ENCODE measurements at regions not wholly inside any gene's neighbourhood (a gene's known extent, or its start where the extent isn't known, plus 50 kb on each side); places are given as distances from the start of the nearest gene placed in this dataset.
"Not testable (repeated sequence)": the region's sequence is repeated elsewhere in the genome, so short reads cannot be mapped to it uniquely, and the experiment has no call there.

DNA sequence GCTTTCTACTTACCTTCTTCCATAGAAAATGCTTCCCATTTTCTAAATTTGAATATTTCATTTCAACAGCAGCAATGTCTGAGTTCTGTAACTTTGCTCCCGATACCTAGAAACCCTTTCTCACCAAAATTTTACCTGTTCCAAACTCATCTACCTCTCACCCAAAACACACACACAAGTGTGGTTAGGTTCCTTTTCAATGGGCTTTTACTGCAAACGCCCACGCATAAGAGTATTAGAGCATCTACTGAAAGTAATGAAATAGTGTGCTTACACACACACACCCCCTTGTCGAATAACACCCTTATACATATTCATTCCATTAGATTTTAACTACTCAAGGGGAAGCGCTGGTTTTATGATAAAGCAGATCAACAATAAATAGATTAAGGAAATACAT lies 610.3 kb upstream of the AADAT start:
- no peak overlapping the region for H3K27ac ChIP-seq
- TF ChIP-seq CTCF (conservative IDR thresholded peaks at IDR 0.05), result no peak

DNA sequence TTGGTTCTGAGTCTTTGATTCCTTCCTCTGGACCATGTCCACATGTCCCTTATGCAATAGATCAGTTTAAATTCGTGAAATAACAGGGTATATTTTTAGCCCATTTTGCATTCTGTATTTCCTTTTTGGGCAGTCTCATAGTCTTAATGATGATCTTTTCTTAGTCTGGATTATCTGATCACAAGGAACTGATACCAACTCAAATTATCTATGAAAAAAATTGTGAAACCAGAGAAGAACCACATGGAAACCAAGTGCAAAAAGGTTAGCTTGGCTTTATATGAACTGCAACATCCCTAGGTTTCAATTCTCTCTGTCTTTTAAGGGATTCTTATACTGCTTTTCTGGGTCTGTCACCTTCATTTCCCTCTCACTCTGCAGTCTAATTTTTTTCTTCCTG lies 608.6 kb upstream of the AADAT start:
- no peak for TF ChIP-seq CTCF (conservative IDR thresholded peaks at IDR 0.05)
- no peak overlapping the region for H3K27ac ChIP-seq

- H3K27ac ChIP-seq, result no peak overlapping the region
- TF ChIP-seq CTCF (conservative IDR thresholded peaks at IDR 0.05), result no peak
These were observed 608.1 kb upstream of the AADAT start for GRCh38 chr4:170697845-170698244.

DNA sequence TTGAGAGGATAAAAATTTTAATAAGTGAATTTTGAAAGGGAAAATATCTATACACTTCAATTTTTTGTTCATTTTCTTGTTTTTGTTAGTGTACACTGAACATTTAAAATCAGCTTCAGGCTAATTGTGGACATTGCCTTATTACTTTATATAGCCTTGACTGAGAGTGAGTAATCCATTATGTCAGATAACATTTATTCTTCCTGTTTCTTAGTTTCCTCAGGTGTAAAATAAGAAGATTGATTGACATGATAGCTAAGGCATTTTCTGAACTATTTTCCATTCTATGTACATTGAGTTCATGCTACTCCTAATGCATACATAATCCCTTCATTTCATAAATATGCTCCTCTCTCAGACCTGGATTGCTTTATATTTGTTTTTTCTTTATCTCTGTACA lies 607.3 kb upstream of the AADAT start:
- TF ChIP-seq CTCF (conservative IDR thresholded peaks at IDR 0.05), result no peak
- no peak overlapping the region for H3K27ac ChIP-seq

- no peak for TF ChIP-seq CTCF (conservative IDR thresholded peaks at IDR 0.05)
These were observed 601.4 kb upstream of the AADAT start for GRCh38 chr4:170691168-170691567.

DNA sequence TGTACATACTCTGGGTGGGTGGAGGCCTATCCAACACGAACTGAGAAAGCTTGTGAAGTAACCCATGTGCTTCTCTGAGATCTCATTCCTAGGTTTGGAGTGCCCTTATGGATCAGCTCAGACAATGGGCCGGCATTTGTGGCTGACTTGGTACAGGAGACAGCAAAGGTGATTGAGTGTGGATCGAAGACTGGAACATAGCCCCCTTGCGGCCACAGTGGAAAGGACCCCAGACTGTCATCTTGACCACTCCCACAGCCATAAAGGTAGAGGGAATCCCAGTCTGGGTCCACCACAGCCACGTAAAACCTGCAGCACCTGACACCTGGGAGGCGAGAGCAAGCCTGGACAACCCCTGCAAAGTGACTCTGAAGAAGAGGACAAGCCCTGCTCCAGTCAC lies 598.0 kb upstream of the AADAT start:
- TF ChIP-seq CTCF (conservative IDR thresholded peaks at IDR 0.05), result no peak

More at GRCh38 chr4:170691168-170691567, 601.4 kb upstream of the AADAT start:
- H3K27ac ChIP-seq, result no peak overlapping the region

GRCh38 chr4:170685701-170686100 lies 595.9 kb upstream of the AADAT start:
- H3K27ac ChIP-seq, result not testable (repeated sequence)

More for the DNA sequence above, 598.0 kb upstream of the AADAT start:
- no peak overlapping the region for H3K27ac ChIP-seq

GRCh38 chr4:170682558-170683294 lies 593.0 kb upstream of the AADAT start:
- no peak for TF ChIP-seq CTCF (conservative IDR thresholded peaks at IDR 0.05)
- no peak overlapping the region for H3K27ac ChIP-seq

DNA sequence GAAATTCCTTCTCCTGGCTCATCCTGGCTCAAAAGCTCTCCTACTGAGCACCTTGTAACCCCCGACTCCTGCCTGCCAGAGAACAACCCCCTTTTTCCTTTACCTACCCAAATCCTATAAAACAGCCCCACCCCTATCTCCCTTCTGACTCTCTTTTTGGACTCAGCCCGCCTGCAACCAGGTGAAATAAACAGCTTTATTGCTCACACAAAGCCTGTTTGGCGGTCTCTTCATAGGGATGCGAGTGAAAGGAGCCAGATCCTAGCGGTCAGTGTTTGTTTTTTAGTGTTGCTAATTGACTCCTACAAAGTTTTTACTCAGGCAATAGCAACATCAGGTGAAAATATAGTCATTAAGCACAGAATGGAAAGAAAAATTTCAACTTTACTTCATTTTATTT lies 592.3 kb upstream of the AADAT start:
- not testable (repeated sequence) for H3K27ac ChIP-seq
